PC-3 (cell line): ENCODE measurements at regions not wholly inside any gene's neighbourhood (a gene's known extent, or its start where the extent isn't known, plus 50 kb on each side); places are given as distances from the start of the nearest gene placed in this dataset.

Experiments used
- CTCF ChIP-seq: fragments of 300-600 bp; sonication (generic); conservative IDR thresholded peaks from 2 replicates; pipeline ENCODE4 v1.5.1; 2017; ENCODE audit warnings: antibody characterized with exemption, low read depth, mild to moderate bottlenecking, low read length
- EZH2 ChIP-seq: fragments of 300-600 bp; sonication (generic); IDR thresholded peaks from one replicate; pipeline ENCODE4 v1.6.1; 2017; ENCODE audit warnings: antibody characterized with exemption, mild to moderate bottlenecking, low read length; ENCODE audit not compliant: unreplicated experiment
- EZH2phosphoT487 ChIP-seq: fragments of 300-600 bp; sonication (generic); IDR thresholded peaks from 2 replicates; pipeline ENCODE4 v1.6.1; 2018; ENCODE audit warnings: mild to moderate bottlenecking, antibody characterized with exemption, low read length, borderline replicate concordance

GRCh38 chr15:62799919-62800318 lies 242.6 kb upstream of the TPM1 start:
- TF ChIP-seq CTCF (no peak), EZH2phosphoT487 (no peak), EZH2 (no peak)
